Middle frontal gyrus (tissue), 1 donor: ENCODE measurements at regions not wholly inside any gene's neighbourhood (a gene's known extent, or its start where the extent isn't known, plus 50 kb on each side); places are given as distances from the start of the nearest gene placed in this dataset.
"Not testable (repeated sequence)": the region's sequence is repeated elsewhere in the genome, so short reads cannot be mapped to it uniquely, and the experiment has no call there.

Experiments used
- DNase-seq: peaks from one replicate; pipeline ENCODE4 v3.0.0-alpha.2; 2015; ENCODE audit warnings: low spot score; ENCODE audit errors: extremely low spot score

DNA sequence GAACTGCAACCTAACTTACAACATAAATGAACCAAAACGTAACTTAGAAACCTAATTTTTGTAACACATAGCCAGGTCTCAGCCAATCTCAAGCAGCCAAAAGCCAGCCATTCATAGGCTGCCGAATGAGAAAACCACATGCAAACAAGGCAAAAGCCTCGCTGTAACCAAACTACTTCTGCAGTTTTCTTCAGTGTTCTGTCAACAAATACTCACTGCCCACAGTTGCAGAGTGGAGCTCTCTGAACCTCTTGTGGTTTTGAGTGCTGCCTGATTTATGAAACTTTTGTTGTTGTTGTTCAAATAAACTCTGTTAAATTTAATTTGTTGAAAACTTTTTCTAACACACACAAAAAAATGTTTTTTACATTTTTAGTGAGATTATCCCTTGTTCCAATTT lies 251.2 kb downstream of the PAPSS1 start:
- DNase-seq: no peak

- DNase-seq: no peak
These were observed 251.9 kb downstream of the PAPSS1 start for GRCh38 chr4:107468156-107468555.

- DNase-seq: no peak
These were observed 252.6 kb downstream of the PAPSS1 start for GRCh38 chr4:107467461-107467860.

- DNase-seq: no peak
These were observed 261.8 kb downstream of the PAPSS1 start for GRCh38 chr4:107458194-107458593.

DNA sequence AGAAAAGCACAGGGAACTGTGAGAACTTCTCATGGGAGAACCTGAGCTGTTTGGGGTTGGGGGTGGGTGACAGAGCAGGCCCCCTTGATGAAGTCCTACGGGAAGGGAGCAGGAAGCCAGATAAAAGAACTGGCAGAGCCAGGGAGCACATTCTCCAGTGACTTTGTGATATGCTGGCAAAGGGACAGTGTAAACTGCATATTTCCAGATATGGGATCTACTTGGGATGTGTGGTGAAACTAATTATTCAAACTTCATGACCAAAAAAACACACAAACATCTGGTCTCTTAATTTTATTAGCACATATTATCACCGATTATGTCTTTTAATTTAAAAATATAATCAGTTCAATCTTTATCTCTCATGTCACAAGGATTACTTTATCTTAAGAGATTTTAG lies 266.0 kb downstream of the PAPSS1 start:
- DNase-seq: no peak

DNA sequence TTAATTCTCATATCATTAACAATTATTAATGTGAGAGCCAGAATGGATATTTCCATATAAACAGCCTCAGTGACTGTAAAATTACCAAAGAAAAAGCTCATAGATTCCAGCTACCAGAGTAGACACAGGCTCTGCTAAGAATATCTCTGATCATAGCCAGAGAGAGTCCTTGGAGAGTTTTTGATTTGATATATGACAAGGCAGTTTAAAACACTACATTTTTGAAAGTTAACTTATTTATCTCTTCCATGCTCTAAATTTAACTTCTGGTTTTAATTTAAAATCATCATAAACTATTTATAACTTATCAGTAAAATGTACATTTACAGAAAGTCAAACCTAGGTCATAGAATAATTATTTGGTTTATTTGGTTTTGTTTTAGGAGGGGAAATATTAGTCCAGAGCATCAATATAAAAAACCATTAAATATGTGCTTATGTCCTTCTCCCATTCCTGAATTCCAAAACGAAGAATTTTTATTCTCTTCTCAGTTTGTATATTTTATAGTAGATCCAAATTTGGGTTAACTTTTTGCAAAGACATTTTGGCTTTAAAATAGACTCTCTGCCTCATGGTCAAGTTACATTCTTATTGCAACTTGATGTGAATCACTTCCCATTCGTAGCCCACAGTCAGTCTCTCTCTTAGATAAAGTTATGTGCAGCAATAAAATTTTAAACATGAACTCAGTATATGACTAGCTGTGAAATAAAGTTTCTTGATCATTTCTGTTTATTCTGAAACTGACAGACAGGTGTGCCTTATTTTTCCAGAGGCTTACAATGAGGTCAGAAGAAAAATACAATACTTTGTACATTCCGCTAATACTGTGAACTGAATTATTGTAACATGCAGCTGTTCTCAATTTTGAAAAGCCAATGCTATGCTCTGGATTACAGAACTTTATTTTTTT lies 267.1 kb downstream of the PAPSS1 start:
- no peak for DNase-seq

DNA sequence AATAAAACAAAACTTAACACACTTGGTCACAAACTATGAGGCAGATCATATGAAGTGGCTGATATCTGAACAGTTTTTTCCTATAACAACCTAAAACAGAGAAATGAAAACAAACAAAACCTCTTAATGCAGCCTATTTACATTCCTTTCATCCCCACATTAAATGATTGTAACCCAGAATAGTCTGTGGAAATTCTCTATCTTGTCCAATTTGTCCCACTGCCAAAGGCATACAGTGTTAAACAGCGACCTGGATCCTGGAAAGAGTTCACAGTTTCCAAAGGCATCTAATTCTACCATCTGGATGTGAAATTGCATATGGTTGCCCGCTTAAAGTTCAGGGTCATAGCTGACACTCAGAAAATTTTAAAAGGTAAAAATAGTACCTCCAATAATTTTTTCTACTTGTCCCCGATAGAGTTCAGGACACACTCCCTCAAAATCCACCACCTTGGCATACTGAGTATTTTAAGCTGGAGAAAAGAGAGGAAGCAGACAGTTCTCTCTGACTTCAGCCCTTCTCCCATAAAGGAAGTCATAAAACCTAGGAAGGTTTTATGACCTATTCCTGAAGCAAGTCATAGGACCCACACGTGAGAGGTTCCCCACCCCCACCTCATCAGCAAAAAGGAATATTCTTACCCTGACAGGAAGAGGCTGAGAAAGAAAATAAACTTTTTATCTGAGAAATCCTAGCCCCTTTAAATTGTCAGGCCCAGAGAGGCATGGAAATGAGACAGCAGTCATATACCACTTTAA lies 270.2 kb downstream of the PAPSS1 start:
- DNase-seq: no peak

DNA sequence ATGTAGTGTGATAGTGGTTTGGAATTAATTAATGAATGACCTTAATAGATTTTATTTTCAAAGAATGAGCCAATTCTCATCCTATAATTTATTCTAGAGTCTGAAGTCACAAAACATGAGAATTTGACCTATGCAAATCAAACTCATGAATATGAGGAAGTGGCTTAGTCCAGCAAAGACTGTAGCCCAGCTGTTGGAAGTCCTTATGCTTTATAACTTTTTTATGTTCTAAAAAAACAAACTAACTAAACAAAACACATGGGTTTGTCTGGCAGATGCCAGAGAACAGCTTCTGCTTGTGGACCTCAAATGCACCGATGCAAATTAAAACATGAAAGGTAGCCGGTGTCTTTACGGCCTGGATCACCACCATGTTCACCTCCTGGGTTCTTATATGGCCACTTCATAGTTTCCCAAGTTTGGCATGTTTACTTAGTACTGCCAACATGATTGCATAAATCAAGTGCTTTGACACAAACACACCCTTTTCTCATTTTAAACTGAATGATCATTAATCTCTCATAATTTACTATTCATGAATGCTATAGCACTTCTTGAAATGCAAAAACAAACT lies 277.4 kb downstream of the PAPSS1 start:
- DNase-seq: no peak

DNA sequence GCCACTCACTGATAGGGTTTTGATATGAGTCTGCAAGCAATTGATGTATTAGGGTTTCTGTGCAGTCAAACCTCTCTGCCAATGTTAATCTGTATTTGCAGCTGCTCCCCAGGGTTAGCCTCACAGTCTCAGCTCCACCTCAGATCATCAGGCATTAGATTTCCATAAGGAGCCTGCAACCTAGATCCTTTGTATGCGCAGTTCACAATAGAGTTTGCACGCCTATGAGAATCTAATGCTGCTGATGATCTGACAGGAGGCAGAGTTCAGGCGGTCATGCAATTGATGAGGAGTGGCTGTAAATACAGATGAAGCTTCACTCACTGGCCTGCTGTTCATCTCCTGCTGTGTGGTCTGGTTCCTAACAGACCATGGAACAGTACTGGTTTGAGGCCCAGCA lies 280.6 kb downstream of the PAPSS1 start:
- DNase-seq: no peak

- not testable (repeated sequence) for DNase-seq
These were observed 283.6 kb downstream of the PAPSS1 start for GRCh38 chr4:107436471-107436870.

DNA sequence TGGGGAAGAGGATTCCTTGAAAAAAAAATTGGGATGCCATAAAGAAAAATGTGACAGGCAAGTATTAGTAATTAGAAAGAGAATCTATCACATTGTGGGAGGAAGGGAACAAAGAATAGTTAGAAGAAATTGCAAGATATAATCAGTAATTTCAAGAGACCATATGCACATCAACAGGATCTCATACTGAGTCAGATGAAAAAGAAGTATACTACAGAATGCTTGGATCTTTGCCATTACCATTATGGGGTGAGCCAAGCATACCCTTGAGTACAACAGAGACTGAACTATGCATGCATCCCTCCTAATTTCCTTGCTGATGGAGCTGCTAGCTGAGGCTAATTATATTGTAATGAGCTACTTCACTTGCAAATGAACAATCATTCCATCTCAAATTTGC lies 287.6 kb downstream of the PAPSS1 start:
- DNase-seq: no peak

DNA sequence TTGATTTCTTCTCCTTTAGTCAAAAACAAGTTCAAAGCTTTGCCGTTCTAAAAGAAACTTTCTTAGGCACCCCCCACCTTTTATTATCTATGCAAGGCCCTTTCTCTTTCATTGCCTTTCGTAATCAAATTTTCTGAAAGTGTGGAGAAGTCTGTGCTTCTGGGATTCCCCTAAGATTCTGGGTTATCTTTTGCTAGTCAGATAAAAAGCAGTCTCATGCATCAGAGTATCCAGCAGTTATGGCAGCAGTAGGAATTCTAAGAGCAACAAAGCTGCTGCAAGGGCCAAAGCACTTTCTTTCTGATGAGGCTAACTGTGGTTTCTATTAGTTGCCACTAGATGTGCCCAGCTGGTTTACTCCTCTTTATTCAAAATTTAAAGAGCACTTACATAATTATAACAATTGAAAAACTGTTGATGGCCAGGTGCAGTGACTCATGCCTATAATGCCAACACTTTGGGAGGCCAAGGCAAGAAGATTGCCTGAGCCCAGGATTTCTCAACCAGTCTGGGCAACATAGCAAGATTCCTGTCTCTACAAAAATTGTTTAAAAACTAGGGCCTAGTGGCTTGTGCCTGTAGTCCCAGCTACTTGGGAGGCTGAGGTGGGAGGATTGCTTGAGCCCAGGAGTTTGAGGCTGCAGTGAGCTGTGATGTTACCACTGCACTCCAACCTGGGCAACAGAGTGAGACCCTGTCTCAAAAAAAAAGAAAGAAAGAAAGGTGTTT lies 296.2 kb downstream of the PAPSS1 start:
- DNase-seq: no peak

DNA sequence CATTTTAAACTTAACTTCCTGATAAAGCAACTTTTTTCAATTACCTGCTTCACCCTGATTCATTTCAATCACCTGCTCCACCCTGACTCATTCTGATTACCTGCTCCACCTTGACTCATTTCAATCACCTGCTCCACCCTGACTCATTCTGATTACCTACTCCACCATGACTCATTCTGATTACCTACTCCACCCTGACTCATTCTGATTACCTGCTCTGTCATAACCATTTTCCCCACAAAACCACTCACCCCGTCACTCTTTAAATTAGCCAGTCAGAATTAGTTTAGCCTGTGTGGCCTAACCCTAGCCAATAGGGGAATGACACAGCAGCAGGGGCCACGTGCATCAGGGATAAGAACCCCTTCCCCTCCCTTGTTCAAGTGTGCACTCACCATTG lies 300.5 kb downstream of the PAPSS1 start:
- not testable (repeated sequence) for DNase-seq

DNA sequence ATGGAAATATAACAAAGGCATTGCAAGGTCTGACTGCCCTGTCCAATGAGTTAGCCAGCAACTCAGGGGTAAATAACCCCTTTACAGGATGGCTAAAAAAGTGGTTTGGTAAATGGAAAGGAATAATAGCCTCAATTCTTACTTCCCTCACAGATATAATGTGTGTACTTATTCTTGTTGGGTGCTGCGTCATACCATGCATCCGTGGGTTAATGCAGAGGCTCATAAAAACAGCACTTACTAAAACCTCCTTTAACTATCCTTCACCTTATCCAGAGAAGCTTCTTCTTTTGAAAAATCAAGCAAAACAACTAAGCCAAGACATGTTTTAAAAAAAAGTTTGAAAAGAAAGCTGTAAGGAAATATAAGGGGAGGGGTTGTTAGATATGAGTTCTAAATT lies 301.0 kb downstream of the PAPSS1 start:
- no peak for DNase-seq

- not testable (repeated sequence) for DNase-seq
These were observed 304.5 kb downstream of the PAPSS1 start for GRCh38 chr4:107415490-107415889.

GRCh38 chr4:107409872-107410271 lies 310.2 kb downstream of the PAPSS1 start:
- not testable (repeated sequence) for DNase-seq

- no peak for DNase-seq
These were observed 311.1 kb downstream of the PAPSS1 start for GRCh38 chr4:107408968-107409367.

GRCh38 chr4:107404591-107405300 lies 315.3 kb downstream of the PAPSS1 start:
- DNase-seq: no peak

- DNase-seq: no peak
These were observed 317.7 kb downstream of the PAPSS1 start for GRCh38 chr4:107402291-107402690.

DNA sequence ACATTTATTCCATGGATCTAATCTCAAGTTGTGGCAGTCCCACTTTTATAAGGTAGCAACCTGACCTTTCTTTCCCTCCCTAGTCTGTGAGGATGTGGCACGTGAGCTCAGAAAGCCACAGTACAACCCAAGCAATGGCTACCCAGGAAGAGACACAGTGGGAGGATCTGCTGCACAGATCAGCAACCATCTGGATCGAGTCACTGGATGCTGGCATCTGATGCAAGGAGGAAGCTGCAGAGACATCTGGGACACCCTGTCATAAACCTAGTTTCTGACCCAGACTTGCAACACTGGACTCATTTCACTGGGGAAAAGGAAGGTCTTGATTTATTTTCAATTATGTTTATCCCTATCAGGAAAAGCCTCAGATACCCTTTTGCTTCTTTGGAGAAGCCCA lies 327.1 kb downstream of the PAPSS1 start:
- DNase-seq: no peak

GRCh38 chr4:107392380-107392779 lies 327.7 kb downstream of the PAPSS1 start:
- DNase-seq: no peak
